GM21619 (cell line): ENCODE measurements at regions not wholly inside any gene's neighbourhood (a gene's known extent, or its start where the extent isn't known, plus 50 kb on each side); places are given as distances from the start of the nearest gene placed in this dataset.

Source experiments
- ATAC-seq: cut with Tn5 transposase; IDR thresholded peaks from one replicate; pipeline ENCODE4 v1.9.1; 2021; ENCODE audit not compliant: unreplicated experiment

DNA sequence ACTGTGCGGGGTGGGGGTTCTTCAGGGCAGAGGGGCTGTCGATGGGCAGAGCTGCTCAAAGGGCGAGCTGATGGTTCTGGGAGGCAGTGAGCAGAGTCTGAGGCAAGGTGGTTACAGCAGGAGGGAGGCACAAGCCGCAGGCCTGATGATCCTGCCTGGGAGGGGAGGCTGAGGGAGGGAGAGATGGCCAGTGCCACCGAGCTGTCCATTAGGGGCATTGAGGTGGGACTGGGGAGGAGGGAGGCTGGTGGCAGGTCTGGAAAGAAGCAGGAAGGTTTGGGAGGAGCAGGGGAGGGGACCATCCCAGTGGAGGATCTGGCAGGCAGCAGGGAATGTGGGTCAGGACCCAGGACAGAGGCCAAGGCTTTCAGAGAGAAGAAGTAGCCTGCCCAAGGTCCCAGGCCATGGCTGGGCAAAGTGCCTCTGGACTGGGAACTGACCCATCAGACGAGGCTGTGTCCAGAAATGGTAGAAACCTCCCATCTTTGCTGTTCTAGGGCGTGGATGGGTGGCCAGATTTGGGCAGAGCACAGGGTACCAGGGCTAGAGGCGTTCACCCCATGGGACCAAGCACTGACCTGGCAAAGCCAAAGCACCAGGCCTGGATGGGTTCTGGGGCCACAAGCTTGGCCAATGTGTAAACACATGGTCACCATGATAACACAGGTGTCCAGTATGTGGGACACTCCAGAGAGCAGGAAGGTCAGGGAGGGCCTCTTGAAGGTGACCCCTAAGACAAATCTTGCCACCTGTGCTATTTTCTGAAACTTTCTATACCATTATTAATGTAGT is 55.5 kb downstream of the INHBB start:
- ATAC-seq, result no peak

GRCh38 chr2:120402067-120402433 is 56.1 kb downstream of the INHBB start:
- no peak for ATAC-seq

DNA sequence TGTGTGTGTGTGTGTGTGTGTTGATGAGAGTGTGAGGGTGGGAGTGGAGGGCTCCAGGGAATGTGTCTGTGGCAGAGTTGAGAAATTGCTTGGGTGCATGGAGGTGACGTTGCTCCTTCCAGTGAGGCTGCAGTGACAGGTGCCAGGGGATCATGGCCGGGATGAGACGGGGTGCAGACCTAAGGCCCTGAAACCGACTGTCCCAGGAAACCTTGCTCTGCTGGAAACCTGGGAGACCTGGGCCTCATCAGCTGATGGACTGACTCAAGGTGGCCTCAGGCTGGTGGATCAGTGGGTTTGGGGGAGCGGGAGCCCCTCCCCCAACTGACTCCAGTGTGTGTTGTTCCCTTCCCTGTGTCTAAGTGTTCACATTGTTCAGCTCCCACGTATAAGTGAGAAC is 56.6 kb downstream of the INHBB start:
- ATAC-seq, result no peak

DNA sequence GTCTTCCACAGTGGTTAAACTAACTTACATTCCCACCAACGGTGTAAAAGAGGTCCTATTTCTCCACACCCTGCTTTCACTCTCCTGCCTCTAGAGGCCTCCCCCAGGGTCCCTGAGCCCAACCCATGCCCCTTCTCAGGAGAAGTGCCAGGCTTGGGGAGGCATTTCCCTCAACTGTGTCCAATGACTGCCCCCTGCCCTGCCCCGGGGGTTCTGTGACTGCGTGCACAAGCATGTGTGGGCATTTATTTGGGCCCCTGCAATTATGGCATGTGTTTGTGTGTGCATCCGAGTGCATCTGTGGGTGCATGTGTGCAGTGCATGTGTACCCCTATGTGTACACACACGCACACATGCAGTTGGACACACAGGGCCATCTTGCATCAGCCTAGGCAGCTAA is 57.3 kb downstream of the INHBB start:
- ATAC-seq, result no peak

GRCh38 chr2:120403676-120404075 is 57.7 kb downstream of the INHBB start:
- no peak for ATAC-seq

- ATAC-seq, result no peak
These were observed 58.3 kb downstream of the INHBB start for GRCh38 chr2:120404274-120404673.

DNA sequence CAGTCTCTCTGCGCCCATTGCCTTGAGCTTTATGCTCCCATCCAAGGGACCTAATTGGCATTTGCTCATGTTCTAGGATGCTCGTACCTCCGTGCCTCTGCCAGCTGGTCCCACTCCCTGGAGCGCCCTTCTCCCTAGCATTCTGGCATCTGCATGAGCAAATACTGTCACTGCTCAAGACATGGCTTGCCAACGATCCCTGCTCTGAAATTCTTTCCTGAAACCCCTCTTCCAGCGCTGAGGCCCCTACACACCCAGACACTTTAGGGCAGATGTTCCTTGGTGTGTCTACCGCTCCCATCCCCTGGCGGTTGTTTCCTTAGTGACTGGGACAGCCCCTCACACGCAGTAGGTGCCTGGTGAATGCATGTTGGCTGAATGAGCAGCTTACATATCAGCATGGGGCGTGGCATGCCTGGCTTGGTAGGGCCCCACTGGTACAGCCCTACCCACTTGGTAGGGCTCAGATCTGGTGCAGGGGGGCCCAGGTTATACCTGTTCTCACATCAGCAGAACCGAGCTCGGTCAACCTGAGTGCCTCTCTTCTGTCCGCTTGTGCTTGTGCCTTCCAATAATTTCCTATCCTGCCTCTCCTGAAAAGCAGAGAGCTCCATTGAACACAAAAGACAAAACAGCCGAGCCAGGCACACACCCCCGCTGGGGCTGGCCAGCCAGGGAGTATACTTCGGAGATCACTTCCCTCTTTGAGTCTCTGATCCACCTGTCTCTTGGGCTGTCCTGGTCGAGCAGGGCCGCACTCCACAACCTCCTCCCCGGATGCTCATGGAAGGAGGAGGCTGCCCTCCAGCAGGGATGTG is 59.2 kb downstream of the INHBB start:
- no peak for ATAC-seq

GRCh38 chr2:120405759-120406099 is 59.8 kb downstream of the INHBB start:
- no peak for ATAC-seq

GRCh38 chr2:120406566-120406965 is 60.6 kb downstream of the INHBB start:
- ATAC-seq, result no peak

GRCh38 chr2:120410487-120410886 is 64.6 kb downstream of the INHBB start:
- ATAC-seq, result no peak

GRCh38 chr2:120415060-120415459 is 69.1 kb downstream of the INHBB start:
- ATAC-seq, result no peak

- ATAC-seq, result no peak
These were observed 70.0 kb downstream of the INHBB start for GRCh38 chr2:120415728-120416509.

DNA sequence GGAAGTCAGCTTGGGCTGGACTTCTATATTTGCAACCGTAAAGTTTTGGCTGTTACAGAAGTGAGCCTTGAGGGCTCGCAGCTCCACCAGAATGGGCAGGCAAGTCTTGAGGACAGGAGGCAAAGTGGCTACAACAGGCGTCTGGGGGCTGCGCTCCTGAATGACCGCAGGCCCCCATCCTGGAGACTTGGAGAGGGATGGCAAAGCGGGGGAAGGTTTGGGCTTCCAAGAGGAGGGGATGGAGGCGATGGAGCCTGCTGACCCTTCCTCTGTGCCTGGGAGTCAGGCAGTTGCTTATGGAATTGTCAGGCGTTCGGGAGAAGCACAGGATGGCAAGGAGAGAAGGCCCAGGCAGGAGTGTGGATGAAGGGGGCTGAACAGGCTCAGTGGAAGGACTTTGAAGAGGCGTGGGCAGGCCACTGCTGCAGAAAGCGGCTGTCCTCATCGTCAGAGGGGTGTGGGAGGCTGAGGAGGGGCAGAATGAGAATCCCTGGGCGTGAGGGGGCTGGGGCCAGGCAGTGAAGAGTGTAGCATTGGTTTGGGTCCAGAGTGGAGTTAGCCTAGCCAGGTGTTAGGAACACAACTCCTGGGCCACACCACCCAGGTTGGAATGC is 72.3 kb downstream of the INHBB start:
- ATAC-seq, result no peak

- ATAC-seq, result no peak
These were observed 73.1 kb downstream of the INHBB start for GRCh38 chr2:120419073-120419472.

DNA sequence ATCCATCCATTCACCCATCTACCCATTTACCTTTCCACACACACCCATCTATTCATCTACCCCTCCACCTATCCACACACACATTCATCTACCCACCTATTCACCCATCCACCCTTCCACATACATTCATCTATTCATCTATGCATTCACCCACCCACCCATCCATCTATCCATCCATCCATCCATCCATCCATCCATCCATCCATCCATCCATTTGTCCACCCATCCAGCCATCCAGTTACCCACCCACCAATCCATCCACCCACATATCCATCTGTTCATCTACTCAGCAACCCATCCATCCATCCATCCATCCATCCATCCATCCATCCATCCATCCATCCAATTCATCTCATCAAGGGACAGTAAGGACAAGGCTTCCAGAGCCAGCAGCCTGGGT is 74.0 kb downstream of the INHBB start:
- ATAC-seq, result no peak

DNA sequence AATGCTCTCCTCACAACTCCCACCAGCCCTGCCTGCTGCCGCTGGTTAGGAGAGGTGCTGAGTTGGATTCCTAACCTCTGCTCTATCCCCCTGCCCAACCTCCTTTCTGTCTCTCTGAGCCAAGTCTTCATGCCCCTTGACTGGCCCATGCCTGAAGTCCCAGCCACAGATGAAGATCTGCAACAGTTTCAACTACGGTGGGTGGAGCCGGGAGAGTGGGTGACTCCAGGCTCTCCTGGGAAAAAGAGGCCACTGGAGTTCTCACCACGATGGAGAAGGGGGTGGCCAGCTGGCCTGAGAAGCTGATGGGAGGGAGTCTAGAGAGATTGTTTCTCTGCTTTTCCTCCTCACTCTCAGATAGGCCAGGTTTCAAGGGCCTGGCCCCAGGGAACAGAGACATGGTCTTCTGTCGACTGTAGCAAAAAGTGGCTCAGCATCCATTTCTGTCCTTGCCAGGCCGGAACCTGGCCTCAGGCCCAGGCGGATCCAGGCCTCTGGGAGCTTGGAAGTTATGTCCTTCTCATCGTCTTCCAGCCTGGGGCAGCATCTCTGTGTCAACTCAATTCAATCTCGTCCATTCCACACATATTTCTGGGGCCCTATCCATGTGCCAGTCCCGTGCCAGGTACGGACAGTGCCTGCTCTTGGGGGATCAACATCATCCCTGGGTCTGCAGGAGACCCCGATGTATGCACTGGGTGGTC is 75.3 kb downstream of the INHBB start:
- ATAC-seq, result no peak

DNA sequence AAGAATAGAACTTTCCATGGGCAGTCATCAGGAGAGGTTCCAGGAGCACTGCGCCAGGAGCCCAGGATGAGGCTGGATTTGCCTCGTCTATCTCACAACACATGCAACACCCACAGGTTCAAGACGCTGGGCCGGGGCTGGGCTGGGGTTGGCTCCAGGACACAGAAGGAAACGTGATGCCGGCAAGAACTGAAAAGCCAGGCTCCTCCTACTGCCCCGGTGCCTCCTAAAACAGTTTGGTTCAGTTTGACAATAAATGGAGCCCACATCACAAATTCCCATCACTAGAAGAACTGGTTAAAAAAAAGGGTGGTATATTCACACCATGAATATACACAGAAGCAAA is 75.9 kb downstream of the INHBB start:
- no peak for ATAC-seq

DNA sequence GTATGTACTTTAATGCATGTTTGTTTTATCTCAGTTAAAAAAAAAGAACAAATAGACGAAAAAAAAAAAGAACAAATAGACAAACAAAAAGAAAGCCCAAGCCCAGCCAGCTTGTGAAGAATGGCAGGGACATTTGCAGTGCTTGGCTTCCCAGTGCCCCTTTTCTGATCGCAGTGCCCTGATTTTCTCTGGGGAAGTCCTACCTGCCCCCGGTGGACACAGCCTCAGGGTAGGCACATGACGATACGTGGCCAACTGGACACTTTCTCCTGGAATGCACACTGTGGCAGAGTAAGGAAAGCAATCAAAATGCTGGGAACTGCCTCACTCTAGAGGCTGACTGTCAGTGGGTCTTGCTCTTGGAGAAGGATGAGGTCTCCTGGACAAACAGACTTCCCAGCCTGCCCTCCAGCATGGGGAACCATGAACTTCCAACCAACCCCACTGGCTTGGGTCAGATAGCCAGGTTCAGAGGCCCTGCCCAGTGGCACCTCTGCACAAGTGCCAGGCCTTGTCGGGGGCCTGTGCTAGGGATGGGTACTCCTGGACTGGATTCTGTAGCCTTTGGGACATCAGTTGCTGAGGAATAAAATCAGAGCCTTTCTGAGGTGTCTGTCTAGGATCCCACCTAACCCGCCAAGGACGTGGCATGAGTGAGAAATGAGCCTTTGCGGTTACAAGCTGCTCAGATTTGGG is 76.7 kb downstream of the INHBB start:
- ATAC-seq, result no peak

- no peak for ATAC-seq
These were observed 77.4 kb downstream of the INHBB start for GRCh38 chr2:120423167-120423943.
